Fibroblast of lung (primary cell): ENCODE measurements at regions not wholly inside any gene's neighbourhood (a gene's known extent, or its start where the extent isn't known, plus 50 kb on each side); places are given as distances from the start of the nearest gene placed in this dataset.
A peak's percentile ranks its signal among the peaks of the same experiment; 100 is the strongest.

ENCODE experiments used
- DNase-seq, 2 donors: peaks; one replicate each; pipeline versions ENCODE4 v3.0.0 to v3.0.0-alpha.2; 2010; ENCODE audit warnings: low read depth in 2 of 2
- H2AFZ ChIP-seq: 2 replicates; pipeline ENCODE4 v1.5.1; 2012; ENCODE audit warnings: low read length, control low read depth, inconsistent platforms
- H3K27ac ChIP-seq: 2 replicates; pipeline ENCODE4 v1.5.1; 2011; ENCODE audit warnings: low read length, control low read depth; ENCODE audit not compliant: insufficient read depth
- H3K27me3 ChIP-seq: 2 replicates; pipeline ENCODE4 v1.5.1; 2011; ENCODE audit warnings: mild to moderate bottlenecking, low read length; ENCODE audit not compliant: control insufficient read depth, insufficient read depth
- H3K36me3 ChIP-seq: 2 replicates; pipeline ENCODE4 v1.5.1; 2011; ENCODE audit warnings: low read length; ENCODE audit not compliant: control insufficient read depth, insufficient read depth
- H3K4me1 ChIP-seq: 2 replicates; pipeline ENCODE4 v1.5.1; 2011; ENCODE audit warnings: low read length; ENCODE audit not compliant: control insufficient read depth, insufficient read depth; ENCODE audit errors: extremely low read depth
- H3K4me2 ChIP-seq: 2 replicates; pipeline ENCODE4 v1.5.1; 2011; ENCODE audit warnings: low read length, control low read depth; ENCODE audit not compliant: insufficient read depth; ENCODE audit errors: extremely low read depth
- H3K4me3 ChIP-seq, 4 experiments: fragments of 200-600 bp in 1 of 4; sonication (generic) in 1 of 4; replicated peaks in 1 of 4; 2 replicates each; pipeline ENCODE4 v1.5.1; 2011 to 2016; ENCODE audit warnings: low read length in 4 of 4, low read depth in 3 of 4, mild to moderate bottlenecking in 3 of 4, control low read depth in 2 of 4, inconsistent platforms in 1 of 4, mixed read lengths in 1 of 4; ENCODE audit not compliant: insufficient read depth in 1 of 4; ENCODE audit errors: control extremely low read depth in 1 of 4
- H3K79me2 ChIP-seq: 2 replicates; pipeline ENCODE4 v1.5.1; 2012; ENCODE audit warnings: mild to moderate bottlenecking, low read length, inconsistent platforms; ENCODE audit not compliant: control insufficient read depth, insufficient read depth
- H3K9ac ChIP-seq: 2 replicates; pipeline ENCODE4 v1.5.1; 2011; ENCODE audit warnings: mild to moderate bottlenecking, low read length, control low read depth; ENCODE audit not compliant: insufficient read depth
- H3K9me3 ChIP-seq: 2 replicates; pipeline ENCODE4 v1.5.1; 2012; ENCODE audit warnings: low read depth, low read length; ENCODE audit not compliant: control insufficient read depth, insufficient read depth
- H4K20me1 ChIP-seq: 2 replicates; pipeline ENCODE4 v1.5.1; 2011; ENCODE audit warnings: low read length; ENCODE audit not compliant: control insufficient read depth, insufficient read depth; ENCODE audit errors: extremely low read depth
- EZH2 ChIP-seq: IDR thresholded peaks from 2 replicates; pipeline ENCODE4 v1.5.1; 2012; ENCODE audit warnings: low read length, control low read depth, mild to moderate bottlenecking; ENCODE audit errors: missing control alignments
- TF ChIP-seq, protein P1 (sequence below), 2 donors: IDR thresholded peaks in 1 of 2; conservative IDR thresholded peaks in 1 of 2; 1 replicate in 1 of 2; 2 replicates in 1 of 2; pipeline ENCODE4 v1.5.1; 2011 to 2012; ENCODE audit warnings: low read length in 2 of 2, control low read depth in 1 of 2, inconsistent platforms in 1 of 2, low read depth in 1 of 2, mild to moderate bottlenecking in 1 of 2

DNA sequence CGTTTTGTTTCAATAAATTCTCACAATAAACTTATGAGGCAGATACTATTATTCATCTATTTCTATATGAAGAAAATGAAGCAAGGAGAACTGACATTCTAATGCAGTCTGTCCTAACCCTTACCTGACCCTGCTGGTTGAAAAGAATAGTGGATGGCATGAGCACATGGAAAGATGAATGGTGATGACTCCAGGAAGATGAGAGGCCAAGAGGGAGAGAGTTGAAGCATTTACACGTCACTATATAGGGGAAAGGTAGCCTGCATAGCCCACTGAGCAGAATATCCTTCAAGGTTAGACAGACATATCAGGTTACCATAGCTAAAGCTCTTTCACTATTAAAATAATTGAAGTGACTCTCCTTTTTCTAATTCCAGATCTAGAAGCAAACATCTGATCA is 163.9 kb upstream of the CDK1 start:
- H4K20me1 ChIP-seq: no peaks in the 10 kb centered on the region
- TF ChIP-seq EZH2: no peak
- TF ChIP-seq, protein P1, sequence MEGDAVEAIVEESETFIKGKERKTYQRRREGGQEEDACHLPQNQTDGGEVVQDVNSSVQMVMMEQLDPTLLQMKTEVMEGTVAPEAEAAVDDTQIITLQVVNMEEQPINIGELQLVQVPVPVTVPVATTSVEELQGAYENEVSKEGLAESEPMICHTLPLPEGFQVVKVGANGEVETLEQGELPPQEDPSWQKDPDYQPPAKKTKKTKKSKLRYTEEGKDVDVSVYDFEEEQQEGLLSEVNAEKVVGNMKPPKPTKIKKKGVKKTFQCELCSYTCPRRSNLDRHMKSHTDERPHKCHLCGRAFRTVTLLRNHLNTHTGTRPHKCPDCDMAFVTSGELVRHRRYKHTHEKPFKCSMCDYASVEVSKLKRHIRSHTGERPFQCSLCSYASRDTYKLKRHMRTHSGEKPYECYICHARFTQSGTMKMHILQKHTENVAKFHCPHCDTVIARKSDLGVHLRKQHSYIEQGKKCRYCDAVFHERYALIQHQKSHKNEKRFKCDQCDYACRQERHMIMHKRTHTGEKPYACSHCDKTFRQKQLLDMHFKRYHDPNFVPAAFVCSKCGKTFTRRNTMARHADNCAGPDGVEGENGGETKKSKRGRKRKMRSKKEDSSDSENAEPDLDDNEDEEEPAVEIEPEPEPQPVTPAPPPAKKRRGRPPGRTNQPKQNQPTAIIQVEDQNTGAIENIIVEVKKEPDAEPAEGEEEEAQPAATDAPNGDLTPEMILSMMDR (conservative IDR thresholded peaks at IDR 0.05 in 1 of 2, IDR thresholded peaks at IDR 0.05 in 1 of 2; ENCODE audit: low read depth in 1 of 2, low read length in 2 of 2): no peak
- no peak overlapping the region for H3K9ac ChIP-seq
- H3K36me3 ChIP-seq: no peaks in the 10 kb centered on the region
- no peaks in the 10 kb centered on the region for H3K79me2 ChIP-seq
- no peaks in the 10 kb centered on the region for H3K27me3 ChIP-seq
- no peaks in the 10 kb centered on the region for H3K4me1 ChIP-seq
- H3K4me3 ChIP-seq: no peak overlapping the region
- no peak overlapping the region for H3K4me2 ChIP-seq
- no peaks in the 10 kb centered on the region for H3K9me3 ChIP-seq
- no peak overlapping the region for H3K27ac ChIP-seq
- H2AFZ ChIP-seq: no peak overlapping the region
- no peak for DNase-seq

DNA sequence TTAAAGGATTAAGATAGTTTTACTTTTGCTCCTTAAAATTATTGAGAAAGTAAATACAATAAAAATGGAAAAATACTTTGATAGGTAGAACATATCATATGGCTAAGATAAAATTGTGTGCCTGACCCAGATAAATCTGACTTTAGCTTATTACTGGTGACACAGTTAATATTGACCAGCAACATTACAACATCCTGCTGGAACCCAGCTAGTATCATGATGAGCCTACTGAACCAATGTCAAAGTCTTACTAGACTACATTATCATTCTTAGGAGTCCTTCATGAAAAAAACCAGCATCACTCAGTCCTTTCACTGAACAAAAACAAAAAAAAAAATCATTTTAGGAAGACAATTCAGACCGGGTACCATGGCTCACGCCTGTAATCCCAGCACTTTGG is 164.8 kb upstream of the CDK1 start:
- H3K4me3 ChIP-seq: no peak overlapping the region
- no peaks in the 10 kb centered on the region for H3K27me3 ChIP-seq
- no peak overlapping the region for H2AFZ ChIP-seq
- TF ChIP-seq EZH2: no peak
- TF ChIP-seq, protein P1 (conservative IDR thresholded peaks at IDR 0.05 in 1 of 2, IDR thresholded peaks at IDR 0.05 in 1 of 2; ENCODE audit: low read depth in 1 of 2, low read length in 2 of 2): no peak
- DNase-seq: no peak
- H3K9me3 ChIP-seq: no peaks in the 10 kb centered on the region
- no peak overlapping the region for H3K4me2 ChIP-seq
- H3K27ac ChIP-seq: no peak overlapping the region
- no peaks in the 10 kb centered on the region for H3K79me2 ChIP-seq
- no peaks in the 10 kb centered on the region for H4K20me1 ChIP-seq
- no peak overlapping the region for H3K9ac ChIP-seq
- H3K4me1 ChIP-seq: no peaks in the 10 kb centered on the region
- no peaks in the 10 kb centered on the region for H3K36me3 ChIP-seq

DNA sequence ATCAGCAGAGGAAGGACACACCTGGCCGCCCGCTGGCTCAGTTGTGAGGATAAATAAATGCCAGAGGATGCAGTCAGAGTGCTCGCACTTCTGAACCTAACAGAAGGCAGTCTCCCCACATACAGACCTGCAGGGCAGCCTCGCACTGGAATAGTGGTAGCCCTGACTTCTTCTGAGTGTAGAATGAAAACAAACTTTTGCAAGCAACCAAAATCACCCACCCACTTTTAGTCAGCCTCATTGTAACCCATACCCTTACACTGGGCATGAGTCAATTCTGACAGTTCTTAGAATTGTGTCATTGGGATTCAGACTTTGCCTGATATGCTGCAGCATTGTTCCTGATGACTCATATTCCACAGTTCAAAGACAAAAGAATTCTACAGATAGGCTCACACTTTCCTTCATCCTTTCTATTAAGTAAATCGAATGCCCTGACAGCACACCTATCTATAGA is 167.0 kb upstream of the CDK1 start:
- no peak overlapping the region for H2AFZ ChIP-seq
- no peaks in the 10 kb centered on the region for H3K9me3 ChIP-seq
- no peaks in the 10 kb centered on the region for H3K36me3 ChIP-seq
- no peak overlapping the region for H3K9ac ChIP-seq
- no peaks in the 10 kb centered on the region for H3K4me1 ChIP-seq
- TF ChIP-seq EZH2: no peak
- TF ChIP-seq, protein P1 (conservative IDR thresholded peaks at IDR 0.05 in 1 of 2, IDR thresholded peaks at IDR 0.05 in 1 of 2; ENCODE audit: low read depth in 1 of 2, low read length in 2 of 2): no peak
- no peaks in the 10 kb centered on the region for H4K20me1 ChIP-seq
- no peak overlapping the region for H3K4me3 ChIP-seq
- no peak overlapping the region for H3K27ac ChIP-seq
- H3K27me3 ChIP-seq: no peaks in the 10 kb centered on the region
- no peak overlapping the region for H3K4me2 ChIP-seq
- H3K79me2 ChIP-seq: no peaks in the 10 kb centered on the region
- peak; percentile 62 to 92 for DNase-seq
